Adipocyte (in vitro differentiated cells): ENCODE measurements at regions not wholly inside any gene's neighbourhood (a gene's known extent, or its start where the extent isn't known, plus 50 kb on each side); places are given as distances from the start of the nearest gene placed in this dataset.

Source experiments
- DNase-seq: peaks from one replicate; pipeline ENCODE4 v3.0.0-alpha.2; 2015; ENCODE audit warnings: low read depth
- H3K27me3 ChIP-seq: replicated peaks from 2 replicates; pipeline ENCODE4 v1.7.0; 2013; ENCODE audit warnings: mild to moderate bottlenecking, low read length, moderate library complexity; ENCODE audit not compliant: control insufficient read depth, insufficient read depth
- H3K36me3 ChIP-seq: 2 replicates; pipeline ENCODE4 v1.7.0; 2013; ENCODE audit warnings: low read length, mild to moderate bottlenecking, moderate library complexity; ENCODE audit not compliant: control insufficient read depth, insufficient read depth, severe bottlenecking
- H3K4me1 ChIP-seq: 2 replicates; pipeline ENCODE4 v1.7.0; 2013; ENCODE audit warnings: mild to moderate bottlenecking, low read length, moderate library complexity; ENCODE audit not compliant: control insufficient read depth, insufficient read depth
- H3K4me3 ChIP-seq: 2 replicates; pipeline ENCODE4 v1.7.0; 2013; ENCODE audit warnings: mild to moderate bottlenecking, low read length, moderate library complexity
- H3K9ac ChIP-seq: 2 replicates; pipeline ENCODE4 v1.7.0; 2013; ENCODE audit warnings: mild to moderate bottlenecking, low read length, moderate library complexity
- H3K9me3 ChIP-seq: 2 replicates; pipeline ENCODE4 v1.7.0; 2013; ENCODE audit warnings: mild to moderate bottlenecking, low read length, moderate library complexity; ENCODE audit not compliant: control insufficient read depth

DNA sequence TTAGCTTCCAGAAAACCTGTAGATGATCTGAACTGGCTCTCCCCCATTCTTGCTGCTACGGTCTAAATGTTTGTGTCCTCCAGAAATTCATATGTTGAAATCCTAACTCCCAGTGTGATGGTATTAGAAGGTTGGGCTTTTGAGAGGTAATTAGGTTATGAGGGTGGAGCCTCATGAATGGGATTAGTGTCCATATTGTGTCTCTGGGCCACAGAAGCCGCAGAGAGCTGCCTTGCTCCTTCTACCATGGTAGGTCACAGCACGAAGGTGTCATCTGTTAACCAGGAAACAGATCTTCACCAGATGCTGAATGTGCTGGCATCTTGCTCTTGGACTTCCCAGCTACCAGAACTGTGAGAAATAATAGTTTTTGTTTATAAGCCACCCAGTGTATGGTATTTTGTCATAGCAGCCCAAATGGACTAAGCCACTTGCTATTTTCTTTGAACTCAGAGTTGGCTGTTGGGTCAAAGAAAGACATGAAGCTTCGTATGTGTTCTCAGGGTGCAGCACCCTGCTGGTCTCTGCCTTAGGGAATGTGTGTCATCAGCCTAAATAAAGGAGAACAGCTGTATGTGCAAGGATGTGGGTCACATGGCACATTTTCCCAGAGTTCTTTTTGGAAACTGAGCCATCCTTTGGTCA lies 317.5 kb upstream of the SLCO3A1 start:
- Histone ChIP-seq H3K4me3 (no peak overlapping the region), H3K9ac (no peak overlapping the region)

GRCh38 chr15:91537856-91538255 lies 315.7 kb upstream of the SLCO3A1 start:
- H3K27me3 ChIP-seq, result no peaks in the 10 kb centered on the region
- no peaks in the 10 kb centered on the region for H3K36me3 ChIP-seq
- H3K4me1 ChIP-seq, result peaks cover 38% of the 10 kb centered on the region
- peak overlapping the region; percentile 6 for H3K4me3 ChIP-seq
- DNase-seq, result no peak
- no peak overlapping the region for H3K9ac ChIP-seq
- H3K9me3 ChIP-seq, result no peaks in the 10 kb centered on the region

More for the DNA sequence above, 317.5 kb upstream of the SLCO3A1 start:
- peaks cover 31% of the 10 kb centered on the region for H3K4me1 ChIP-seq
- H3K9me3 ChIP-seq, result no peaks in the 10 kb centered on the region
- no peak for DNase-seq
- H3K27me3 ChIP-seq, result no peaks in the 10 kb centered on the region
- no peaks in the 10 kb centered on the region for H3K36me3 ChIP-seq

GRCh38 chr15:91538782-91539181 lies 314.7 kb upstream of the SLCO3A1 start:
- DNase-seq, result no peak
- Histone ChIP-seq H3K9ac (no peak overlapping the region), H3K36me3 (no peaks in the 10 kb centered on the region), H3K9me3 (no peaks in the 10 kb centered on the region), H3K27me3 (no peaks in the 10 kb centered on the region), H3K4me1 (peaks cover 38% of the 10 kb centered on the region), H3K4me3 (no peak overlapping the region)

GRCh38 chr15:91541286-91541685 lies 312.2 kb upstream of the SLCO3A1 start:
- H3K4me1 ChIP-seq, result peaks cover 27% of the 10 kb centered on the region
- H3K4me3 ChIP-seq, result no peak overlapping the region
- DNase-seq, result no peak
- no peaks in the 10 kb centered on the region for H3K36me3 ChIP-seq
- no peaks in the 10 kb centered on the region for H3K9me3 ChIP-seq
- no peak overlapping the region for H3K9ac ChIP-seq
- no peaks in the 10 kb centered on the region for H3K27me3 ChIP-seq

DNA sequence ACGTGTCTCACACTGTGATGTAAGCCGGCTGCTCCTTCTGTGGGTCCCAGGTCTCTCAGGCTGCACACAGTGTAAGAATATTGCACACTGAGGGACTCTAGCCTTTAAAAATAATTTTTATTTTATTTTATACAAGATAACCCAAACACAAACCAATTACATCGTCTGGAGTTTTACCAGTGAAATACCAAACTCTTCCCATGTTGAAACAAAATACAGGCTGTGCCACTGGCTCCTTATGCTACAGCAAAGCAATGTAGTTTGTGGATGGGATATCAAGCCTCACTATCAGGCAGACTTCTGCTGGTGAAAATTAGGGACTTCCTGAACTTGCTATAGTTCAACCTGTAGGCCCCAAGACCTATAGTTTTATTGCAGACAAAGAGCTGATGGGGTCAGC lies 311.3 kb upstream of the SLCO3A1 start:
- H3K4me1 ChIP-seq, result peaks cover 21% of the 10 kb centered on the region
- no peaks in the 10 kb centered on the region for H3K36me3 ChIP-seq
- H3K4me3 ChIP-seq, result no peak overlapping the region
- H3K27me3 ChIP-seq, result no peaks in the 10 kb centered on the region
- no peak overlapping the region for H3K9ac ChIP-seq
- H3K9me3 ChIP-seq, result no peaks in the 10 kb centered on the region
- DNase-seq, result no peak

DNA sequence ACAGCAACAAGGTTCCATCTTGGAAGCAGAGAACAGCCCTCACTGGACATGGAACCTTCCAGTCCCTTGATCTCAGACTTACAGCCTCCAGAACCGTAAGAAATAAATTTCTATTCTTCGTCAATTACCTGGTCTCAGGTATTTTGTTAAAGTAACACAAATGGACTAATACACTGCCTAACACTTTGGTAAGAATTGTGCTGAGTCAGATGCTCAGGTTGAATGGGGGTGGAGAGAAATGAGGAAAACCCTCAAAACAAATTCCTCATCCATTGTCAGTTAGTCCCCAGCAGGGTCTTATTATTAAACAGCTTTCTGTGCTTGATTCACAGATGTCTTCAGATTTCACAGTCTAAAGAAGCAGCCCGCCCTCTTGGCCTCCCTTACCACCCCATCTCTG lies 306.2 kb upstream of the SLCO3A1 start:
- no peaks in the 10 kb centered on the region for H3K36me3 ChIP-seq
- H3K4me3 ChIP-seq, result no peak overlapping the region
- no peaks in the 10 kb centered on the region for H3K9me3 ChIP-seq
- no peaks in the 10 kb centered on the region for H3K27me3 ChIP-seq
- H3K4me1 ChIP-seq, result peaks cover 18% of the 10 kb centered on the region
- no peak for DNase-seq
- H3K9ac ChIP-seq, result no peak overlapping the region

GRCh38 chr15:91548549-91548948 lies 305.0 kb upstream of the SLCO3A1 start:
- H3K4me3 ChIP-seq, result no peak overlapping the region
- H3K27me3 ChIP-seq, result no peaks in the 10 kb centered on the region

DNA sequence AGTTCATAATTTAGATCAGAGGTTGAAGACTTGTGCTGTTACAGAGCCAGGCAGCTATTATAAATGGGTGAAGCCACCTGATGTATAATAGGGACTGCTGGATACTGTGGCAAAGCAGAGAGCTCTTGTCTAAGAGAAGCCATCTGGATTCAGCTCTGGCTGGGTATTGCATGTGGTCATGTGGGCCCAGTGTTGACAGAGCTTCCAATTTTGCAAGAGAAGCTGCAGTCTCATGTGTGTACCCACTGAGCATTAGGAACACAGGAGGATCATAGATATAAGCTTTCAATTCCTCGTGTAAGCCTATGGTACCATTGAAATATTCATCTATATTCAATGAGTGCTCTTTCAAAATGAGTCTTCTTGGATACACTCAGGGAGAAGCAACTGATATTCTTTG lies 303.9 kb upstream of the SLCO3A1 start:
- H3K9me3 ChIP-seq, result no peaks in the 10 kb centered on the region
- H3K27me3 ChIP-seq, result no peaks in the 10 kb centered on the region
- H3K4me3 ChIP-seq, result peak overlapping the region; percentile 46
- DNase-seq, result no peak
- peaks cover 18% of the 10 kb centered on the region for H3K4me1 ChIP-seq
- peak overlapping the region; percentile 63 for H3K9ac ChIP-seq
- no peaks in the 10 kb centered on the region for H3K36me3 ChIP-seq

More at GRCh38 chr15:91548549-91548948, 305.0 kb upstream of the SLCO3A1 start:
- Histone ChIP-seq H3K4me1 (peaks cover 18% of the 10 kb centered on the region), H3K9me3 (no peaks in the 10 kb centered on the region), H3K36me3 (no peaks in the 10 kb centered on the region), H3K9ac (no peak overlapping the region)
- DNase-seq, result no peak

DNA sequence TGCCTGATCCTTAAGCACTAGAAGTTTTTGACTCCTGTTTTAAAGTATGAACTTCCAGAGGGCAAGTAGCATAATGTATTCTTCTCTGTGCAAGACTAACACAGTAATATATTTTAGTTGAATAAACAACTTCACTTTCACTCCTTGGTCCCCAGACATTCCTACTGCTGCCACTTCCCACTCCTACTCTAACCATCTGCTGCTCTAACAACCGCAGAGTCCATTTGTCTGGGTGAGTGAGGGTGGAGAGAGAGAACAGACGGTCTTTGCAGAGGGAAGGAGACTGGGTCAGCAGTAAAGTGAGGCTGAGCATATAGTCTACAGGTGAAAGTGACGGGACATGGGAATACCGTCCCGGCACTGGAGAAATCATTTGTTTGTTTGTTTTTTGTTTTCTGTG lies 301.0 kb upstream of the SLCO3A1 start:
- H3K9me3 ChIP-seq, result no peaks in the 10 kb centered on the region
- H3K27me3 ChIP-seq, result no peaks in the 10 kb centered on the region
- H3K36me3 ChIP-seq, result no peaks in the 10 kb centered on the region

DNA sequence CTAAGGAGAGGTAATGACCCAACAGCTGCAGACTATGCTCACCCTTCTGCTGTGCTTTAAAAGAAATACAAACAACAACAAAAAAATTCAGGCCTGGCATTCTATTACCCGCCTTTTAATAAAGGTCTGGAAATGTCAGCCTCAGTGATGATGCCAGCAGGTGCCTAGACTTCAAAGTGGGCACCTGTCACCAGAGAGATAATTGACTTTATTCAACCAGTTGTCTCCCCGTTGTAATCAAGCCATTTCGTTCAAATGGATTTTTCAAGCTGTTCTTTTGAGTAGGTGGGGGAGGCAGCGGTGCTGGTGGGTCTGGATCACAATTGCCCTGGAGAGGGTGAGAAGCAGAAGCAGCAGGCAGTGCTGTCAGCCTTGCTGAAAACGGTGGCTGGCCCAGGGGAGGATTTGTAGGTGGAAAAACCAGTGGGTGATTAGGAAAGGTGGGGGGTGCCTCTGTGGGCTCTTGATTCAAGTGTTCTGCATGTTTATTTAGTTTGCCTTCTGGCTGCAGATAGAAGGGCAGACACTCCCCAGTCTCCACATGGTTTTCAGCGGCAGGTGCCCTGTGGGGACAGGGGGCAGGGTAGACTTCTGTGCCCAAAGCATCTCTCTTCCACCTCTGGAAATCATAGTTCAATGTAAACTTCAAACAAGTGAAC lies 300.2 kb upstream of the SLCO3A1 start:
- Histone ChIP-seq H3K4me1 (peaks cover 18% of the 10 kb centered on the region), H3K9me3 (no peaks in the 10 kb centered on the region), H3K36me3 (no peaks in the 10 kb centered on the region), H3K27me3 (no peaks in the 10 kb centered on the region), H3K9ac (no peak overlapping the region), H3K4me3 (no peak overlapping the region)
- no peak for DNase-seq

More for the DNA sequence above, 301.0 kb upstream of the SLCO3A1 start:
- Histone ChIP-seq H3K4me3 (no peak overlapping the region), H3K4me1 (peaks cover 18% of the 10 kb centered on the region), H3K9ac (no peak overlapping the region)
- no peak for DNase-seq

GRCh38 chr15:91555312-91555711 lies 298.2 kb upstream of the SLCO3A1 start:
- no peak overlapping the region for H3K4me3 ChIP-seq
- H3K4me1 ChIP-seq, result peaks cover 7% of the 10 kb centered on the region
- H3K27me3 ChIP-seq, result no peaks in the 10 kb centered on the region
- H3K9me3 ChIP-seq, result no peaks in the 10 kb centered on the region
- H3K9ac ChIP-seq, result no peak overlapping the region
- H3K36me3 ChIP-seq, result no peaks in the 10 kb centered on the region
- DNase-seq, result no peak
